Adrenal gland (tissue), 5 donors: ENCODE measurements at regions not wholly inside any gene's neighbourhood (a gene's known extent, or its start where the extent isn't known, plus 50 kb on each side); places are given as distances from the start of the nearest gene placed in this dataset.

Source experiments
- CTCF ChIP-seq, 6 experiments: fragments of 450-650 bp in 4 of 6; fragments of 200-600 bp in 2 of 6; sonication (generic) in 1 of 6; IDR thresholded peaks; 1 replicate in 5 of 6; 2 replicates in 1 of 6; pipeline versions ENCODE4 v1.5.1 to v1.8.0; 2016 to 2021; ENCODE audit warnings: antibody characterized with exemption in 6 of 6, mild to moderate bottlenecking in 2 of 6, moderate library complexity in 1 of 6
- POLR2A ChIP-seq, 2 donors: fragments of 450-650 bp; IDR thresholded peaks; one replicate each; pipeline ENCODE4 v1.6.1; 2017; ENCODE audit warnings: antibody characterized with exemption in 2 of 2, mild to moderate bottlenecking in 2 of 2, moderate library complexity in 1 of 2
- donor health status: DM: no; HTN: no; CAD: no.

- TF ChIP-seq POLR2A (IDR thresholded peaks at IDR 0.05): no peak
- no peak for TF ChIP-seq CTCF (IDR thresholded peaks at IDR 0.05)
These were observed 124.3 kb upstream of the NR3C1 start for GRCh38 chr5:143527808-143528207.
